Liver (tissue), 8 donors: ENCODE measurements at regions not wholly inside any gene's neighbourhood (a gene's known extent, or its start where the extent isn't known, plus 50 kb on each side); places are given as distances from the start of the nearest gene placed in this dataset.

Experiments
- DNase-seq: peaks from one replicate; pipeline ENCODE4 v3.0.0-alpha.2; 2017; ENCODE audit warnings: low spot score
- H3K27ac ChIP-seq, 2 donors: one replicate each; pipeline ENCODE4 v1.7.0; 2013; ENCODE audit warnings: inconsistent platforms in 2 of 2, low read length in 2 of 2, control low read depth in 1 of 2, low read depth in 1 of 2, mild to moderate bottlenecking in 1 of 2
- H3K27me3 ChIP-seq, 4 donors: one replicate each; pipeline versions ENCODE4 v1.6.1 to v1.7.0; 2013; ENCODE audit warnings: low read length in 3 of 4, inconsistent platforms in 1 of 4, mild to moderate bottlenecking in 1 of 4, moderate library complexity in 1 of 4; ENCODE audit not compliant: control insufficient read depth in 4 of 4, insufficient read depth in 4 of 4
- H3K36me3 ChIP-seq, 4 donors: one replicate each; pipeline versions ENCODE4 v1.6.1 to v1.7.0; 2013; ENCODE audit warnings: low read length in 3 of 4, mild to moderate bottlenecking in 3 of 4, low read depth in 1 of 4, moderate library complexity in 1 of 4; ENCODE audit not compliant: control insufficient read depth in 4 of 4, insufficient read depth in 3 of 4
- H3K4me1 ChIP-seq, 4 donors: one replicate each; pipeline versions ENCODE4 v1.6.1 to v1.7.0; 2013; ENCODE audit warnings: low read length in 3 of 4, mild to moderate bottlenecking in 3 of 4, moderate library complexity in 1 of 4; ENCODE audit not compliant: control insufficient read depth in 4 of 4, insufficient read depth in 4 of 4
- H3K4me3 ChIP-seq, 3 donors: one replicate each; pipeline versions ENCODE4 v1.6.1 to v1.7.0; 2013; ENCODE audit warnings: low read length in 3 of 3, control low read depth in 1 of 3, low read depth in 1 of 3, mild to moderate bottlenecking in 1 of 3
- H3K9ac ChIP-seq, 2 donors: one replicate each; pipeline ENCODE4 v1.7.0; 2013; ENCODE audit warnings: low read length in 2 of 2, mild to moderate bottlenecking in 2 of 2, moderate library complexity in 2 of 2, control low read depth in 1 of 2, low read depth in 1 of 2
- H3K9me3 ChIP-seq, 4 donors: one replicate each; pipeline versions ENCODE4 v1.6.1 to v1.7.0; 2013; ENCODE audit warnings: low read length in 3 of 4; ENCODE audit not compliant: control insufficient read depth in 4 of 4
- ATF3 ChIP-seq: IDR thresholded peaks from 2 replicates; pipeline ENCODE4 v1.6.1; 2016; ENCODE audit warnings: antibody characterized with exemption
- CTCF ChIP-seq: fragments of 150-350 bp; IDR thresholded peaks from 2 replicates; pipeline ENCODE4 v1.5.1; 2017; ENCODE audit warnings: improper control_type of control experiment, low read depth, low read length; ENCODE audit not compliant: missing input control
- FOXA1 ChIP-seq: IDR thresholded peaks from 2 replicates; pipeline ENCODE4 v1.6.1; 2016; ENCODE audit warnings: antibody characterized with exemption
- GABPA ChIP-seq, 2 donors: IDR thresholded peaks in 1 of 2; conservative IDR thresholded peaks in 1 of 2; 2 replicates each; pipeline ENCODE4 v1.6.1; 2016; ENCODE audit warnings: antibody characterized with exemption in 2 of 2, mild to moderate bottlenecking in 1 of 2, moderate library complexity in 1 of 2
- HNF4A ChIP-seq, 2 donors: conservative IDR thresholded peaks; 2 replicates each; pipeline ENCODE4 v1.6.1; 2016; ENCODE audit warnings: antibody characterized with exemption in 2 of 2, mild to moderate bottlenecking in 2 of 2
- HNF4G ChIP-seq: IDR thresholded peaks from 2 replicates; pipeline ENCODE4 v1.6.1; 2016; ENCODE audit warnings: antibody characterized with exemption
- JUND ChIP-seq, 2 donors: IDR thresholded peaks; 2 replicates each; pipeline ENCODE4 v1.6.1; 2016; ENCODE audit warnings: antibody characterized with exemption in 2 of 2
- MAX ChIP-seq: IDR thresholded peaks from 2 replicates; pipeline ENCODE4 v1.6.1; 2016; ENCODE audit warnings: antibody characterized with exemption
- RAD21 ChIP-seq, 2 donors: IDR thresholded peaks; 2 replicates each; pipeline ENCODE4 v1.6.1; 2016; ENCODE audit warnings: antibody characterized with exemption in 2 of 2, mild to moderate bottlenecking in 2 of 2
- REST ChIP-seq: IDR thresholded peaks from 2 replicates; pipeline ENCODE4 v1.6.1; 2016; ENCODE audit warnings: antibody characterized with exemption, mild to moderate bottlenecking
- SP1 ChIP-seq: IDR thresholded peaks from 2 replicates; pipeline ENCODE4 v1.6.1; 2018; ENCODE audit warnings: antibody characterized with exemption, mild to moderate bottlenecking
- TAF1 ChIP-seq: conservative IDR thresholded peaks from 2 replicates; pipeline ENCODE4 v1.6.1; 2016; ENCODE audit warnings: antibody characterized with exemption, mild to moderate bottlenecking
- YY1 ChIP-seq: IDR thresholded peaks from 2 replicates; pipeline ENCODE4 v1.6.1; 2016; ENCODE audit warnings: antibody characterized with exemption, mild to moderate bottlenecking
- WGBS: extraction: QIAGEN DNeasy Blood & Tissue Kit; methylation state at CpG from one replicate; pipeline ENCODE4 v1.1.7; 2013; 5-methylcytosine and 5-hydroxymethylcytosine counted together
- donor health status: healthy.
- donor health status: healthy.
- donor health status: healthy.
- donor health status: healthy.
- donor health status: healthy.

GRCh38 chr4:1476140-1476513 is 69.9 kb upstream of the NKX1-1 start (continued):
- TF ChIP-seq HNF4A (conservative IDR thresholded peaks at IDR 0.05) (no peak), ATF3 (no peak), JUND (IDR thresholded peaks at IDR 0.05) (no peak), MAX (no peak), GABPA (IDR thresholded peaks at IDR 0.05 in 1 of 2, conservative IDR thresholded peaks at IDR 0.05 in 1 of 2) (no peak), HNF4G (no peak)

GRCh38 chr4:1475277-1476139 is 69.3 kb upstream of the NKX1-1 start:
- WGBS, result 60% methylated on average over 1 of the region's 1 CpG
- Histone ChIP-seq H3K4me1 (no peaks in the 10 kb centered on the region), H3K4me3 (no peak overlapping the region), H3K9ac (no peak overlapping the region), H3K9me3 (peaks cover 2 to 11% (median 8%) of the 10 kb centered on the region in 4 donors), H3K27me3 (peaks cover 0 to 6% (median 3%) of the 10 kb centered on the region in 4 donors), H3K27ac (no peak overlapping the region), H3K36me3 (no peaks in the 10 kb centered on the region)
- TF ChIP-seq GABPA (IDR thresholded peaks at IDR 0.05 in 1 of 2, conservative IDR thresholded peaks at IDR 0.05 in 1 of 2), result no peak
- TF ChIP-seq SP1, result no peak
- no peak for TF ChIP-seq HNF4G
- TF ChIP-seq CTCF, result no peak
- no peak for TF ChIP-seq RAD21 (IDR thresholded peaks at IDR 0.05)
- TF ChIP-seq JUND (IDR thresholded peaks at IDR 0.05), result no peak
- TF ChIP-seq TAF1, result no peak
- no peak for TF ChIP-seq FOXA1
- no peak for TF ChIP-seq YY1
- TF ChIP-seq MAX, result no peak
- no peak for TF ChIP-seq HNF4A (conservative IDR thresholded peaks at IDR 0.05)
- DNase-seq, result no peak

- WGBS, result 71% methylated on average over 14 of the region's 14 CpGs
- Histone ChIP-seq H3K4me1 (no peaks in the 10 kb centered on the region), H3K27me3 (peaks cover 0 to 6% (median 3%) of the 10 kb centered on the region in 4 donors), H3K9me3 (peaks cover 0 to under 1% (median under 1%) of the 10 kb centered on the region in 4 donors), H3K4me3 (no peak overlapping the region), H3K27ac (no peak overlapping the region), H3K9ac (no peak overlapping the region), H3K36me3 (no peaks in the 10 kb centered on the region)
- TF ChIP-seq REST (no peak), MAX (no peak), HNF4A (conservative IDR thresholded peaks at IDR 0.05) (no peak), ATF3 (no peak), TAF1 (no peak)
- no peak for DNase-seq
These were observed 68.2 kb upstream of the NKX1-1 start for GRCh38 chr4:1474126-1475090.
